Transverse colon (tissue), 4 donors: ENCODE measurements at regions not wholly inside any gene's neighbourhood (a gene's known extent, or its start where the extent isn't known, plus 50 kb on each side); places are given as distances from the start of the nearest gene placed in this dataset.
"Not testable (repeated sequence)": the region's sequence is repeated elsewhere in the genome, so short reads cannot be mapped to it uniquely, and the experiment has no call there.

Experiments
- DNase-seq: peaks from one replicate; pipeline ENCODE4 v3.0.0-alpha.2; 2019
- H3K27ac ChIP-seq, 4 donors: fragments of 200-600 bp; sonication (generic); 2 replicates each; pipeline ENCODE4 v1.5.1; 2016 to 2018; ENCODE audit warnings: inconsistent platforms in 4 of 4
- H3K27me3 ChIP-seq: fragments of 200-600 bp; sonication (generic); 2 replicates; pipeline ENCODE4 v1.5.1; 2017; ENCODE audit warnings: inconsistent platforms
- H3K36me3 ChIP-seq, 4 donors: fragments of 200-600 bp; sonication (generic); 2 replicates each; pipeline ENCODE4 v1.5.1; 2017 to 2019; ENCODE audit warnings: inconsistent platforms in 4 of 4
- H3K4me1 ChIP-seq, 4 donors: fragments of 200-600 bp; sonication (generic); 2 replicates each; pipeline ENCODE4 v1.5.1; 2017 to 2020; ENCODE audit warnings: inconsistent platforms in 4 of 4
- H3K4me3 ChIP-seq, 4 donors: fragments of 200-600 bp; sonication (generic); 1 replicate in 1 of 4; 2 replicates in 3 of 4; pipeline versions ENCODE4 v1.5.1 to v1.6.1; 2017 to 2019; ENCODE audit warnings: inconsistent platforms in 4 of 4
- H3K9me3 ChIP-seq, 2 donors: fragments of 200-600 bp; sonication (generic); 2 replicates each; pipeline ENCODE4 v1.5.1; 2017 to 2019; ENCODE audit warnings: inconsistent platforms in 2 of 2
- CTCF ChIP-seq, 5 experiments: fragments of 200-600 bp in 3 of 5; fragments of 450-650 bp in 2 of 5; sonication (generic) in 3 of 5; IDR thresholded peaks; 1 replicate in 2 of 5; 2 replicates in 3 of 5; pipeline ENCODE4 v1.5.1; 2016 to 2017; ENCODE audit warnings: antibody characterized with exemption in 5 of 5, inconsistent platforms in 3 of 5, mild to moderate bottlenecking in 2 of 5, moderate library complexity in 1 of 5
- EP300 ChIP-seq: sonication (generic); formaldehyde crosslinking; IDR thresholded peaks from one replicate; pipeline ENCODE4 v1.6.1; 2017; ENCODE audit warnings: antibody characterized with exemption, low read depth
- POLR2A ChIP-seq: fragments of 450-650 bp; IDR thresholded peaks from one replicate; pipeline ENCODE4 v1.6.1; 2016; ENCODE audit warnings: antibody characterized with exemption, mild to moderate bottlenecking, moderate library complexity
- POLR2AphosphoS5 ChIP-seq, 3 donors: sonication (generic); formaldehyde crosslinking; IDR thresholded peaks; one replicate each; pipeline ENCODE4 v1.6.1; 2016; ENCODE audit warnings: antibody characterized with exemption in 3 of 3
- WGBS, 2 donors: methylation state at CpG; one replicate each; pipeline ENCODE4 v1.1.5; 2018; ENCODE audit warnings: low coverage in 1 of 2; 5-methylcytosine and 5-hydroxymethylcytosine counted together
- in situ Hi-C, 4 donors: fragments of 200-750 bp; cut with MboI; loops; one replicate each; pipeline versions ENCODE4 v1.15.0 to v1.15.1; 2017; ENCODE audit warnings: low sequenced_read_pairs in 3 of 4, low pct_ligation_motif_present in 1 of 4, low pct_unique_long_range_greater_than_20kb in 1 of 4
- intact Hi-C: fragments of 100-400 bp; cut with DNase I; formaldehyde crosslinking; loops from one replicate; pipeline ENCODE4 v1.15.1; 2023; ENCODE audit warnings: low total_unique reads

- intact Hi-C loops (no loop called here), in situ Hi-C loops (no loop called here)
Observed at GRCh38 chr12:47343684-47344567, 264.2 kb upstream of the AMIGO2 start.

GRCh38 chr12:47340411-47341015, 260.8 kb upstream of the AMIGO2 start:
- Histone ChIP-seq H3K27ac (no peak overlapping the region), H3K4me3 (no peak overlapping the region), H3K4me1 (no peaks in the 10 kb centered on the region), H3K9me3 (peaks cover 0 to 5% of the 10 kb centered on the region in 2 donors), H3K36me3 (no peaks in the 10 kb centered on the region), H3K27me3 (no peaks in the 10 kb centered on the region)
- DNase-seq, result no peak
- in situ Hi-C loops, result no loop called here
- 90 to 100% methylated on average over 1 to 7 of the region's 7 CpGs for WGBS, 2 donors
- TF ChIP-seq POLR2A, result no peak
- TF ChIP-seq POLR2AphosphoS5 (IDR thresholded peaks at IDR 0.05), result no peak
- no peak for TF ChIP-seq CTCF (IDR thresholded peaks at IDR 0.05)
- TF ChIP-seq EP300, result no peak
- intact Hi-C loops, result no loop called here

More at GRCh38 chr12:47343684-47344567, 264.2 kb upstream of the AMIGO2 start:
- no peak for DNase-seq
- TF ChIP-seq CTCF (IDR thresholded peaks at IDR 0.05) (no peak), EP300 (no peak), POLR2A (no peak), POLR2AphosphoS5 (IDR thresholded peaks at IDR 0.05) (no peak)
- no peak overlapping the region for H3K4me3 ChIP-seq
- H3K27me3 ChIP-seq, result no peaks in the 10 kb centered on the region
- no peak overlapping the region for H3K27ac ChIP-seq
- 88 to 100% methylated on average over 2 of the region's 2 CpGs for WGBS, 2 donors
- no peaks in the 10 kb centered on the region for H3K9me3 ChIP-seq
- no peaks in the 10 kb centered on the region for H3K4me1 ChIP-seq
- H3K36me3 ChIP-seq, result no peaks in the 10 kb centered on the region

- Histone ChIP-seq H3K4me1 (no peaks in the 10 kb centered on the region), H3K27ac (no peak overlapping the region), H3K36me3 (no peaks in the 10 kb centered on the region), H3K9me3 (peaks cover 0 to 5% of the 10 kb centered on the region in 2 donors), H3K27me3 (no peaks in the 10 kb centered on the region), H3K4me3 (no peak overlapping the region)
- in situ Hi-C loops (no loop called here), intact Hi-C loops (no loop called here)
- TF ChIP-seq POLR2A (no peak), EP300 (no peak), CTCF (IDR thresholded peaks at IDR 0.05) (no peak)
- DNase-seq, result no peak
Observed at GRCh38 chr12:47337581-47337980, 257.8 kb upstream of the AMIGO2 start.

GRCh38 chr12:47333271-47333858, 253.6 kb upstream of the AMIGO2 start:
- H3K4me3 ChIP-seq, H3K27me3 ChIP-seq, H3K4me1 ChIP-seq, H3K27ac ChIP-seq, H3K36me3 ChIP-seq, in situ Hi-C loops, DNase-seq, H3K9me3 ChIP-seq, intact Hi-C loops: not testable (repeated sequence)
- 88% methylated on average over 4 of the region's 22 CpGs; no CpG with 5 or more reads in 1 of the 2 donors for WGBS, 2 donors
